ENCODE measurements at regions not wholly inside any gene's neighbourhood (a gene's known extent, or its start where the extent isn't known, plus 50 kb on each side); places are given as distances from the start of the nearest gene placed in this dataset.

GRCh38 chr2:204220896-204221295 is 284.3 kb downstream of the ICOS start:
- H3K27me3 ChIP-seq (ENCODE audit: insufficient read depth, low read length), result no peaks in the 10 kb centered on the region; the same call in 1 of the 2 replicates
- H3K18ac ChIP-seq (ENCODE audit: insufficient read length, low read depth, low read length), result no peak overlapping the region
- H3K4me1 Mint-ChIP-seq, result peaks cover 2 to 4% of the 10 kb centered on the region in 2 experiments; a peak in 3 of 4 replicates

More at GRCh38 chr2:204220896-204221295, 284.3 kb downstream of the ICOS start:
- Histone ChIP-seq H4K91ac (ENCODE audit: insufficient read length, low read depth, low read length) (no peak overlapping the region), H3K4me2 (ENCODE audit: insufficient read depth, insufficient read length, low read length) (no peak overlapping the region), H3K4me1 (ENCODE audit: insufficient read depth, low read length) (no peaks in the 10 kb centered on the region), H3K23me2 (ENCODE audit: insufficient read length, low read depth, low read length, poor library complexity, severe bottlenecking) (no peaks in the 10 kb centered on the region), H2BK120ac (ENCODE audit: low read depth, low read length, poor library complexity, severe bottlenecking) (no peak overlapping the region), H3K9ac (ENCODE audit: extremely low read depth, insufficient read length, low read length) (no peak overlapping the region), H3K79me1 (ENCODE audit: insufficient read depth, low read depth, low read length, poor library complexity, severe bottlenecking) (no peaks in the 10 kb centered on the region), H4K8ac (replicated peaks; ENCODE audit: insufficient read length, low read depth, low read length) (no peak overlapping the region), H2BK15ac (ENCODE audit: low read depth, low read length) (no peak overlapping the region), H2AK5ac (ENCODE audit: insufficient read length, low read length) (no peak overlapping the region), H3K9me3 (ENCODE audit: control insufficient read depth, low read depth, low read length) (no peaks in the 10 kb centered on the region), H4K5ac (ENCODE audit: insufficient read length, low read depth, low read length) (no peak overlapping the region), H2AFZ (ENCODE audit: low read length) (no peak overlapping the region), H2BK20ac (ENCODE audit: low read depth, low read length, poor library complexity, severe bottlenecking) (no peak overlapping the region), H2BK12ac (ENCODE audit: insufficient read length, low read depth, low read length) (no peak overlapping the region), H2BK5ac (ENCODE audit: insufficient read length, low read length) (no peak overlapping the region), H3T11ph (ENCODE audit: low read length) (no peak overlapping the region), H3K14ac (ENCODE audit: insufficient read depth, low read length) (no peak overlapping the region), H3K27ac (ENCODE audit: insufficient read length, low read depth, low read length) (no peak overlapping the region), H3K79me2 (ENCODE audit: insufficient read depth, low read length) (no peaks in the 10 kb centered on the region), H3K23ac (ENCODE audit: insufficient read length, low read depth, low read length) (no peak overlapping the region), H3K4ac (ENCODE audit: low read depth, low read length) (no peak overlapping the region), H4K20me1 (ENCODE audit: control insufficient read depth, insufficient read depth, insufficient read length) (no peaks in the 10 kb centered on the region), H3K56ac (ENCODE audit: insufficient read length, low read depth, low read length) (no peak overlapping the region)
- peaks cover 0 to 5% (median 5%) of the 10 kb centered on the region in 3 experiments; a peak in 2 of 7 replicates for H3K36me3 Mint-ChIP-seq (ENCODE audit: insufficient read depth in 1 of 3, low read depth in 3 of 3)
- WGBS (ENCODE audit: extremely low coverage, insufficient read length, low lambda C conversion rate), result no CpG with 5 or more reads among the region's 3 CpGs
- H3K27me3 Mint-ChIP-seq (ENCODE audit: low read depth), result peaks cover 24% of the 10 kb centered on the region
- peaks cover 6 to 13% of the 10 kb centered on the region in 2 experiments; a peak in 4 of 5 replicates for H3K9me3 Mint-ChIP-seq
- H3K4me3 Mint-ChIP-seq, result no peak overlapping the region
- DNase-seq, result no peak
- TF ChIP-seq CTCF (conservative IDR thresholded peaks at IDR 0.05), result no peak
- H3K27ac Mint-ChIP-seq, result no peak overlapping the region

Measured in H9 (cell line).